ENCODE measurements at regions not wholly inside any gene's neighbourhood (a gene's known extent, or its start where the extent isn't known, plus 50 kb on each side); places are given as distances from the start of the nearest gene placed in this dataset.
A peak's percentile ranks its signal among the peaks of the same experiment; 100 is the strongest.

DNA sequence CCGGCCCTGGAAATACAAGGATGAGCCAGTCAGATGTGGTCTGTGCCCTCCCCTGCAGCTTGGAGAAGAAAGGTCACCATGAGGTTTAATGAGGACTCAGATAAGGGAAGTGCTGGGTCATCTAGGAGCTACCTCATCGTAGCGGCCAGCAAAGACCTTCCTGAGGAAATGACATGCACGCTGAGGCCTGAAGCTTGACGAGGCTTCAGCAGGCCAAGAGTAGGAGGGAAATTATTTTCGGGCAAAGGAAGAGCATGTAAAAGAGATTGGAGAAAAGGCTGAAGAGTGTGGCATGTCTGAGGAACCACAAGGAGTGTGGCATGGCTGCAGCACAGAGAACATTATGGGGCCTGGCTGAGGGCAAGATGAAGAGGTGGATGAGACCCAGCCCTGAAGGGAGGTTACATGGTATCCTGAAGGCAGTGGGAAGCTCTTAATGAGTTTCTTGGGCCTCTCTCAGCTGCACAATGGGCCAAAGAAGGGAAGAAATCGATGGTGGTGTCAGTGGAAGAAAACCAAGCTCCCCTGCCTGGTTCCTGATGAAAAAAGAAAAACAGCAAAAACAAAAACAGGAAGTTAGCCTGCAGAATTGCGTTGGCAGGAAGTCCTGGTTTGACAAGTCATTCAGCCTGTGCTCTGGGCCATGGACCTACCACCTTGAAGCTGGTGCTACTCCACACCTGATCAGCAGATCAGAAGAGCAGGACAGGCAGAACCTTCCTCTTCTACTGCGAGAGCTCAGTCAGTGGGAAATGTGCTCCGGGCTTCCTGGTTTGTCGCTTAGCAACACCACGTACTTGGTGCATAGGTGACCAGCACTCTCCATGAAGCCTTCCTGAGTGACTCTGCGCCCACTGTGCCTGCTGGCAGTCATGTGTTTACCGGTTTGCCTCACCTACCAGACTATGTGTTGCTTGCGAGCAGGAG lies 134.5 kb upstream of the KLF3 start (continued):
- TF ChIP-seq, protein P1, sequence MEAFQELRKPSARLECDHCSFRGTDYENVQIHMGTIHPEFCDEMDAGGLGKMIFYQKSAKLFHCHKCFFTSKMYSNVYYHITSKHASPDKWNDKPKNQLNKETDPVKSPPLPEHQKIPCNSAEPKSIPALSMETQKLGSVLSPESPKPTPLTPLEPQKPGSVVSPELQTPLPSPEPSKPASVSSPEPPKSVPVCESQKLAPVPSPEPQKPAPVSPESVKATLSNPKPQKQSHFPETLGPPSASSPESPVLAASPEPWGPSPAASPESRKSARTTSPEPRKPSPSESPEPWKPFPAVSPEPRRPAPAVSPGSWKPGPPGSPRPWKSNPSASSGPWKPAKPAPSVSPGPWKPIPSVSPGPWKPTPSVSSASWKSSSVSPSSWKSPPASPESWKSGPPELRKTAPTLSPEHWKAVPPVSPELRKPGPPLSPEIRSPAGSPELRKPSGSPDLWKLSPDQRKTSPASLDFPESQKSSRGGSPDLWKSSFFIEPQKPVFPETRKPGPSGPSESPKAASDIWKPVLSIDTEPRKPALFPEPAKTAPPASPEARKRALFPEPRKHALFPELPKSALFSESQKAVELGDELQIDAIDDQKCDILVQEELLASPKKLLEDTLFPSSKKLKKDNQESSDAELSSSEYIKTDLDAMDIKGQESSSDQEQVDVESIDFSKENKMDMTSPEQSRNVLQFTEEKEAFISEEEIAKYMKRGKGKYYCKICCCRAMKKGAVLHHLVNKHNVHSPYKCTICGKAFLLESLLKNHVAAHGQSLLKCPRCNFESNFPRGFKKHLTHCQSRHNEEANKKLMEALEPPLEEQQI (IDR thresholded peaks at IDR 0.05), result 0 out of 2 replicates have a peak, but pooled peaks have one; percentile 21
- TF ChIP-seq NCOR1 (IDR thresholded peaks at IDR 0.05), result peak; percentile 81
- peak; percentile 90 for TF ChIP-seq SPI1 (IDR thresholded peaks at IDR 0.05; ENCODE audit: borderline replicate concordance, low read depth, low read length)
- peak; percentile 65; the same call in 1 of the 2 replicates for TF ChIP-seq NFATC3 (IDR thresholded peaks at IDR 0.05)
- TF ChIP-seq CBX2 (IDR thresholded peaks at IDR 0.05; ENCODE audit: insufficient read depth, low read length, poor library complexity, severe bottlenecking), result no peak
- no peak for TF ChIP-seq SIN3B (IDR thresholded peaks at IDR 0.05; ENCODE audit: low read depth)
- no peak for TF ChIP-seq ZNF282 (CRISPR knock-in tag; IDR thresholded peaks at IDR 0.05)
- TF ChIP-seq NFE2 (IDR thresholded peaks at IDR 0.05; ENCODE audit: low read depth), result peak; percentile 99
- TF ChIP-seq, protein P2, sequence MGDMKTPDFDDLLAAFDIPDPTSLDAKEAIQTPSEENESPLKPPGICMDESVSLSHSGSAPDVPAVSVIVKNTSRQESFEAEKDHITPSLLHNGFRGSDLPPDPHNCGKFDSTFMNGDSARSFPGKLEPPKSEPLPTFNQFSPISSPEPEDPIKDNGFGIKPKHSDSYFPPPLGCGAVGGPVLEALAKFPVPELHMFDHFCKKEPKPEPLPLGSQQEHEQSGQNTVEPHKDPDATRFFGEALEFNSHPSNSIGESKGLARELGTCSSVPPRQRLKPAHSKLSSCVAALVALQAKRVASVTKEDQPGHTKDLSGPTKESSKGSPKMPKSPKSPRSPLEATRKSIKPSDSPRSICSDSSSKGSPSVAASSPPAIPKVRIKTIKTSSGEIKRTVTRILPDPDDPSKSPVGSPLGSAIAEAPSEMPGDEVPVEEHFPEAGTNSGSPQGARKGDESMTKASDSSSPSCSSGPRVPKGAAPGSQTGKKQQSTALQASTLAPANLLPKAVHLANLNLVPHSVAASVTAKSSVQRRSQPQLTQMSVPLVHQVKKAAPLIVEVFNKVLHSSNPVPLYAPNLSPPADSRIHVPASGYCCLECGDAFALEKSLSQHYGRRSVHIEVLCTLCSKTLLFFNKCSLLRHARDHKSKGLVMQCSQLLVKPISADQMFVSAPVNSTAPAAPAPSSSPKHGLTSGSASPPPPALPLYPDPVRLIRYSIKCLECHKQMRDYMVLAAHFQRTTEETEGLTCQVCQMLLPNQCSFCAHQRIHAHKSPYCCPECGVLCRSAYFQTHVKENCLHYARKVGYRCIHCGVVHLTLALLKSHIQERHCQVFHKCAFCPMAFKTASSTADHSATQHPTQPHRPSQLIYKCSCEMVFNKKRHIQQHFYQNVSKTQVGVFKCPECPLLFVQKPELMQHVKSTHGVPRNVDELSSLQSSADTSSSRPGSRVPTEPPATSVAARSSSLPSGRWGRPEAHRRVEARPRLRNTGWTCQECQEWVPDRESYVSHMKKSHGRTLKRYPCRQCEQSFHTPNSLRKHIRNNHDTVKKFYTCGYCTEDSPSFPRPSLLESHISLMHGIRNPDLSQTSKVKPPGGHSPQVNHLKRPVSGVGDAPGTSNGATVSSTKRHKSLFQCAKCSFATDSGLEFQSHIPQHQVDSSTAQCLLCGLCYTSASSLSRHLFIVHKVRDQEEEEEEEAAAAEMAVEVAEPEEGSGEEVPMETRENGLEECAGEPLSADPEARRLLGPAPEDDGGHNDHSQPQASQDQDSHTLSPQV (IDR thresholded peaks at IDR 0.05), result peak; percentile 99
- no peak for TF ChIP-seq JUNB (CRISPR knock-in tag; conservative IDR thresholded peaks at IDR 0.05)
- TF ChIP-seq BACH1 (tag; IDR thresholded peaks at IDR 0.05), result peak; percentile 88
- TF ChIP-seq, protein P3, sequence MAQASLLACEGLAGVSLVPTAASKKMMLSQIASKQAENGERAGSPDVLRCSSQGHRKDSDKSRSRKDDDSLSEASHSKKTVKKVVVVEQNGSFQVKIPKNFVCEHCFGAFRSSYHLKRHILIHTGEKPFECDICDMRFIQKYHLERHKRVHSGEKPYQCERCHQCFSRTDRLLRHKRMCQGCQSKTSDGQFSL (CRISPR knock-in tag; IDR thresholded peaks at IDR 0.05), result peak; percentile 62
- TF ChIP-seq, protein P3 (tag; IDR thresholded peaks at IDR 0.05), result peak in 1 of 2 experiments; percentile 84; a peak in 2 of 4 replicates
- TF ChIP-seq SMC3 (conservative IDR thresholded peaks at IDR 0.05; ENCODE audit: insufficient read depth, low read depth, low read length), result 0 out of 2 replicates have a peak, but pooled peaks have one; percentile 6
- TF ChIP-seq YY1 (IDR thresholded peaks at IDR 0.05; ENCODE audit: borderline replicate concordance in 1 of 3, control insufficient read depth in 1 of 3, extremely low read depth in 1 of 3, insufficient read depth in 3 of 3, insufficient read length in 1 of 3, insufficient replicate concordance in 2 of 3, low read depth in 1 of 3, low read length in 2 of 3), result peak in 1 of 3 experiments; percentile 62
- TF ChIP-seq NFXL1 (CRISPR knock-in tag; IDR thresholded peaks at IDR 0.05), result 0 out of 2 replicates have a peak, but pooled peaks have one; percentile 56
- no peak for TF ChIP-seq ZNF277 (CRISPR knock-in tag; IDR thresholded peaks at IDR 0.05; ENCODE audit: borderline replicate concordance)

Data from K562 (cell line).